H9 (cell line): ENCODE measurements at regions not wholly inside any gene's neighbourhood (a gene's known extent, or its start where the extent isn't known, plus 50 kb on each side); places are given as distances from the start of the nearest gene placed in this dataset.

Experiments used
- DNase-seq: peaks from one replicate; pipeline ENCODE4 v3.0.0-alpha.2; 2017
- H2AFZ ChIP-seq: one replicate; pipeline ENCODE4 v1.6.1; 2013; ENCODE audit warnings: mild to moderate bottlenecking, low read length, control low read depth, moderate library complexity
- H2AK5ac ChIP-seq: 2 replicates; pipeline ENCODE4 v1.6.1; 2013; ENCODE audit warnings: low read length, control low read depth, mixed read lengths; ENCODE audit not compliant: insufficient read length
- H2BK120ac ChIP-seq: one replicate; pipeline ENCODE4 v1.6.1; 2013; ENCODE audit warnings: low read depth, mild to moderate bottlenecking, low read length, control low read depth, inconsistent platforms; ENCODE audit not compliant: poor library complexity, severe bottlenecking
- H2BK12ac ChIP-seq: 2 replicates; pipeline ENCODE4 v1.6.1; 2013; ENCODE audit warnings: low read length, control low read depth, mixed read lengths, low read depth; ENCODE audit not compliant: insufficient read length
- H2BK15ac ChIP-seq: 2 replicates; pipeline ENCODE4 v1.6.1; 2013; ENCODE audit warnings: low read depth, low read length, control low read depth
- H2BK20ac ChIP-seq: one replicate; pipeline ENCODE4 v1.6.1; 2013; ENCODE audit warnings: low read depth, mild to moderate bottlenecking, low read length, control low read depth, inconsistent platforms; ENCODE audit not compliant: poor library complexity, severe bottlenecking
- H2BK5ac ChIP-seq: 2 replicates; pipeline ENCODE4 v1.6.1; 2013; ENCODE audit warnings: low read length, control low read depth, mixed read lengths; ENCODE audit not compliant: insufficient read length
- H3K14ac ChIP-seq: 2 replicates; pipeline ENCODE4 v1.6.1; 2013; ENCODE audit warnings: low read length, control low read depth; ENCODE audit not compliant: insufficient read depth
- H3K18ac ChIP-seq: 2 replicates; pipeline ENCODE4 v1.6.1; 2013; ENCODE audit warnings: low read depth, mild to moderate bottlenecking, mixed read lengths, low read length, control low read depth; ENCODE audit not compliant: insufficient read length
- H3K23ac ChIP-seq: 2 replicates; pipeline ENCODE4 v1.6.1; 2013; ENCODE audit warnings: low read length, control low read depth, mixed read lengths, low read depth; ENCODE audit not compliant: insufficient read length
- H3K23me2 ChIP-seq: 2 replicates; pipeline ENCODE4 v1.6.1; 2013; ENCODE audit warnings: low read depth, mild to moderate bottlenecking, mixed read lengths, low read length, control low read depth; ENCODE audit not compliant: insufficient read length, poor library complexity, severe bottlenecking
- H3K27ac ChIP-seq: 2 replicates; pipeline ENCODE4 v1.5.1; 2013; ENCODE audit warnings: low read length, control low read depth, mixed read lengths, low read depth; ENCODE audit not compliant: insufficient read length
- H3K27me3 ChIP-seq: 2 replicates; pipeline ENCODE4 v1.6.1; 2013; ENCODE audit warnings: low read length, control low read depth, inconsistent platforms; ENCODE audit not compliant: insufficient read depth
- H3K4ac ChIP-seq: 2 replicates; pipeline ENCODE4 v1.6.1; 2013; ENCODE audit warnings: low read depth, mild to moderate bottlenecking, control low read depth, inconsistent platforms, low read length, moderate library complexity
- H3K4me1 ChIP-seq: 2 replicates; pipeline ENCODE4 v1.6.1; 2013; ENCODE audit warnings: low read length, control low read depth, inconsistent platforms; ENCODE audit not compliant: insufficient read depth
- H3K4me2 ChIP-seq: 2 replicates; pipeline ENCODE4 v1.6.1; 2013; ENCODE audit warnings: low read length, control low read depth, mixed read lengths; ENCODE audit not compliant: insufficient read length, insufficient read depth
- H3K56ac ChIP-seq: 2 replicates; pipeline ENCODE4 v1.6.1; 2013; ENCODE audit warnings: low read depth, mild to moderate bottlenecking, mixed read lengths, low read length, control low read depth; ENCODE audit not compliant: insufficient read length
- H3K79me1 ChIP-seq: 2 replicates; pipeline ENCODE4 v1.6.1; 2013; ENCODE audit warnings: low read depth, mild to moderate bottlenecking, moderate library complexity, low read length, control low read depth, inconsistent platforms; ENCODE audit not compliant: insufficient read depth, poor library complexity, severe bottlenecking
- H3K79me2 ChIP-seq: 2 replicates; pipeline ENCODE4 v1.6.1; 2013; ENCODE audit warnings: low read length, control low read depth, inconsistent platforms; ENCODE audit not compliant: insufficient read depth
- H3K9ac ChIP-seq: 2 replicates; pipeline ENCODE4 v1.6.1; 2013; ENCODE audit warnings: low read length, control low read depth, mixed read lengths; ENCODE audit not compliant: insufficient read length; ENCODE audit errors: extremely low read depth
- H3K9me3 ChIP-seq: one replicate; pipeline ENCODE4 v1.6.1; 2013; ENCODE audit warnings: low read depth, low read length, inconsistent platforms; ENCODE audit not compliant: control insufficient read depth
- H3T11ph ChIP-seq: one replicate; pipeline ENCODE4 v1.6.1; 2013; ENCODE audit warnings: mild to moderate bottlenecking, low read length, control low read depth, inconsistent platforms
- H4K20me1 ChIP-seq: one replicate; pipeline ENCODE4 v1.6.1; 2013; ENCODE audit not compliant: control insufficient read depth, insufficient read length, insufficient read depth
- H4K5ac ChIP-seq: 2 replicates; pipeline ENCODE4 v1.6.1; 2013; ENCODE audit warnings: low read depth, mild to moderate bottlenecking, mixed read lengths, low read length, control low read depth; ENCODE audit not compliant: insufficient read length
- H4K8ac ChIP-seq: replicated peaks from 2 replicates; pipeline ENCODE4 v1.6.1; 2013; ENCODE audit warnings: low read length, control low read depth, mixed read lengths, low read depth; ENCODE audit not compliant: insufficient read length
- H4K91ac ChIP-seq: 2 replicates; pipeline ENCODE4 v1.6.1; 2013; ENCODE audit warnings: low read depth, mild to moderate bottlenecking, moderate library complexity, mixed read lengths, low read length, control low read depth; ENCODE audit not compliant: insufficient read length
- H3K27ac Mint-ChIP-seq, 3 experiments: 2 replicates in 2 of 3; 3 replicates in 1 of 3; pipeline ENCODE4 v1.8.0; 2020 to 2021; ENCODE audit warnings: mixed read lengths in 3 of 3, mild to moderate bottlenecking in 1 of 3, moderate library complexity in 1 of 3
- H3K27me3 Mint-ChIP-seq: 2 replicates; pipeline ENCODE4 v1.8.0; 2021; ENCODE audit warnings: low read depth, mild to moderate bottlenecking, moderate library complexity, mixed read lengths
- H3K36me3 Mint-ChIP-seq, 3 experiments: 2 replicates in 2 of 3; 3 replicates in 1 of 3; pipeline ENCODE4 v1.8.0; 2020 to 2021; ENCODE audit warnings: low read depth in 3 of 3, mixed read lengths in 3 of 3; ENCODE audit not compliant: insufficient read depth in 1 of 3
- H3K4me1 Mint-ChIP-seq, 2 experiments: 2 replicates each; pipeline ENCODE4 v1.8.0; 2020; ENCODE audit warnings: mixed read lengths in 2 of 2
- H3K4me3 Mint-ChIP-seq, 2 experiments: 2 replicates in 1 of 2; 3 replicates in 1 of 2; pipeline ENCODE4 v1.8.0; 2020 to 2021; ENCODE audit warnings: mild to moderate bottlenecking in 2 of 2, mixed read lengths in 2 of 2, moderate library complexity in 1 of 2
- H3K9me3 Mint-ChIP-seq, 2 experiments: 2 replicates in 1 of 2; 3 replicates in 1 of 2; pipeline ENCODE4 v1.8.0; 2020; ENCODE audit warnings: mild to moderate bottlenecking in 2 of 2, mixed read lengths in 2 of 2, moderate library complexity in 1 of 2
- CTCF ChIP-seq: fragments of 200-600 bp; sonication (generic); conservative IDR thresholded peaks from 3 replicates; pipeline ENCODE4 v1.8.0; 2021; ENCODE audit warnings: antibody characterized with exemption, mild to moderate bottlenecking
- WGBS: extraction: QIAGEN DNeasy Blood & Tissue Kit; methylation state at CpG from one replicate; pipeline ENCODE4 v1.1.7; 2013; ENCODE audit warnings: missing lambda C conversion rate, low lambda C conversion rate, mixed read lengths; ENCODE audit not compliant: insufficient read length; ENCODE audit errors: extremely low coverage; 5-methylcytosine and 5-hydroxymethylcytosine counted together

GRCh38 chr4:178086320-178086719, 644.1 kb upstream of the AGA start:
- no peaks in the 10 kb centered on the region for H3K79me1 ChIP-seq
- peak; percentile 64 for TF ChIP-seq CTCF
- no peak overlapping the region for H3K14ac ChIP-seq
- H3T11ph ChIP-seq = no peak overlapping the region
- H4K8ac ChIP-seq = no peak overlapping the region
- no peak overlapping the region for H4K91ac ChIP-seq
- H2BK120ac ChIP-seq = no peak overlapping the region
- no peaks in the 10 kb centered on the region for H4K20me1 ChIP-seq
- no peak overlapping the region for H3K18ac ChIP-seq
- H2BK5ac ChIP-seq = no peak overlapping the region
- no peak overlapping the region for H2AFZ ChIP-seq
- no peak overlapping the region for H2BK12ac ChIP-seq
- no peak overlapping the region for H3K56ac ChIP-seq
- no peak overlapping the region for H3K23ac ChIP-seq
- no peak overlapping the region for H3K27ac ChIP-seq
- H3K27me3 Mint-ChIP-seq = no peaks in the 10 kb centered on the region
- H3K27me3 ChIP-seq = no peaks in the 10 kb centered on the region
- peaks cover 13 to 15% of the 10 kb centered on the region in 2 experiments for H3K4me1 Mint-ChIP-seq
- peaks cover 4 to 12% (median 6%) of the 10 kb centered on the region in 3 experiments; a peak in 5 of 7 replicates for H3K36me3 Mint-ChIP-seq
- no peak overlapping the region for H4K5ac ChIP-seq
- H3K9me3 ChIP-seq = no peaks in the 10 kb centered on the region
- no peak overlapping the region for H3K4ac ChIP-seq
- H2BK15ac ChIP-seq = no peak overlapping the region
- H3K9me3 Mint-ChIP-seq = peaks cover 4 to 5% of the 10 kb centered on the region in 2 experiments; a peak in 2 of 5 replicates
- H3K4me2 ChIP-seq = no peak overlapping the region
- peak overlapping the region in 2 of 3 experiments; percentile 10 to 71; a peak in 3 of 7 replicates for H3K27ac Mint-ChIP-seq
- H3K4me1 ChIP-seq = no peaks in the 10 kb centered on the region
- no peaks in the 10 kb centered on the region for H3K23me2 ChIP-seq
- no peaks in the 10 kb centered on the region for H3K79me2 ChIP-seq
- H2AK5ac ChIP-seq = no peak overlapping the region
- no peak overlapping the region for H3K4me3 Mint-ChIP-seq
- H3K9ac ChIP-seq = no peak overlapping the region
- peak; percentile 65 for DNase-seq
- no peak overlapping the region for H2BK20ac ChIP-seq
- no CpG with 5 or more reads among the region's 2 CpGs for WGBS
